IPS DF 6.9 (cell line): ENCODE measurements at regions not wholly inside any gene's neighbourhood (a gene's known extent, or its start where the extent isn't known, plus 50 kb on each side); places are given as distances from the start of the nearest gene placed in this dataset.

Experiments
- DNase-seq: peaks from one replicate; pipeline ENCODE4 v3.0.0-alpha.2; 2013; ENCODE audit warnings: low read depth, low spot score
- H3K27ac ChIP-seq: one replicate; pipeline ENCODE4 v1.5.1; 2013; ENCODE audit warnings: low read length, control low read depth
- H3K27me3 ChIP-seq: 2 replicates; pipeline ENCODE4 v1.6.1; 2013; ENCODE audit warnings: mild to moderate bottlenecking, low read length; ENCODE audit not compliant: control insufficient read depth, insufficient read depth
- H3K36me3 ChIP-seq: 2 replicates; pipeline ENCODE4 v1.6.1; 2013; ENCODE audit warnings: low read length; ENCODE audit not compliant: control insufficient read depth, insufficient read depth
- H3K4me1 ChIP-seq: 2 replicates; pipeline ENCODE4 v1.6.1; 2013; ENCODE audit warnings: low read length; ENCODE audit not compliant: control insufficient read depth, insufficient read depth
- H3K4me3 ChIP-seq: 2 replicates; pipeline ENCODE4 v1.5.1; 2013; ENCODE audit warnings: mild to moderate bottlenecking, low read length
- H3K9me3 ChIP-seq: 2 replicates; pipeline ENCODE4 v1.6.1; 2013; ENCODE audit warnings: low read length, inconsistent platforms; ENCODE audit not compliant: control insufficient read depth, insufficient read depth
- WGBS: extraction: QIAGEN DNeasy Blood & Tissue Kit; methylation state at CpG from one replicate; pipeline ENCODE4 v1.1.7; 2013; ENCODE audit warnings: mixed read lengths, missing lambda C conversion rate; ENCODE audit not compliant: insufficient read length, insufficient coverage; 5-methylcytosine and 5-hydroxymethylcytosine counted together

DNA sequence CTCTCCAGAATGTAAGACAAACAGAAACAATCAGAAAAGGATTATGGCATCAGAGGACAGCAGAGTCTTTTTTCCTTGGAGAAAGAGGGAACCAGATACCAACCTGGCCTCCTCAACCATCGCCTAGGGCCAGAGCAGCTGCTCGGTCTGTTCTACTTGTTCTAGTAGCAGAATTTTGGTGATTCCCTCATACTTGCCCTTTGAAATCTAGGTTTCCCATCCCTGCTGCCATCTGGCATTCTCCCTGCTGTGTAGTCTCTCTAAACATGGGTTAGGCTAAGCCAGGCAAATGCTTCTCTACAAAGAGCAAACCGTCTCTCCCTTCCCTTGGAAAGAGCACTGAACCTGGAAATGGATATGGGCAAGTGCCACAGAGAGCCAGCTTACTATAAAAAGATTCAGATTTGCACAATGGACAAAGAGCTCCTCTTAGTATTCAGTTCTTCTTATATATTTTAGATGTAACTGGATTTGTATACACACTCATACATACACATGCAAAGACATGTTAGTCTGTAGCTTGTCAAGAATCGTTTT is 208.6 kb upstream of the ST6GAL2 start:
- H3K4me1 ChIP-seq, result no peaks in the 10 kb centered on the region
- H3K4me3 ChIP-seq, result no peak overlapping the region
- no CpG with 5 or more reads among the region's 4 CpGs for WGBS
- H3K27ac ChIP-seq, result no peak overlapping the region
- no peak for DNase-seq
- no peaks in the 10 kb centered on the region for H3K36me3 ChIP-seq
- H3K9me3 ChIP-seq, result no peaks in the 10 kb centered on the region
- no peaks in the 10 kb centered on the region for H3K27me3 ChIP-seq

DNA sequence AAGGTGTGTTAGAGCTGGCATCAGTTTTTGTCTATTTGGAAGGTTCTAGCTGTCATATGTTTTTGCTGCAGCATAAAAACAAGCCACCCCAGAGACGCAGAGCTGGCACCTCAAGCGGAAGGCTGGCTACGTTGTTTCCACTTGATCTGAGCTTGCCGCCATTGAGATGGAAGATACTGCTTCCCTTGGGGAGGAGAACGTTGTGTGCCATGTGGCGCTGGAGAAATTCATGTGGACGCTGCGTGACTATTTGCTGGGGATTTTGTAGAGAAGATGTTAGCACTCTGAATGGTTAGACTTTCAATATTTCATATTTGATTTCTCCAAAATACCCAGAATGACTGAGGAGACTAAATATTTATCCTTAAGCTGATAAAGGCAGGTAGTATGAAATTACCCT is 216.2 kb upstream of the ST6GAL2 start:
- no peak overlapping the region for H3K4me3 ChIP-seq
- no peaks in the 10 kb centered on the region for H3K4me1 ChIP-seq
- no peaks in the 10 kb centered on the region for H3K9me3 ChIP-seq
- no CpG with 5 or more reads among the region's 8 CpGs for WGBS
- no peaks in the 10 kb centered on the region for H3K27me3 ChIP-seq
- no peak for DNase-seq
- H3K27ac ChIP-seq, result no peak overlapping the region
- no peaks in the 10 kb centered on the region for H3K36me3 ChIP-seq

DNA sequence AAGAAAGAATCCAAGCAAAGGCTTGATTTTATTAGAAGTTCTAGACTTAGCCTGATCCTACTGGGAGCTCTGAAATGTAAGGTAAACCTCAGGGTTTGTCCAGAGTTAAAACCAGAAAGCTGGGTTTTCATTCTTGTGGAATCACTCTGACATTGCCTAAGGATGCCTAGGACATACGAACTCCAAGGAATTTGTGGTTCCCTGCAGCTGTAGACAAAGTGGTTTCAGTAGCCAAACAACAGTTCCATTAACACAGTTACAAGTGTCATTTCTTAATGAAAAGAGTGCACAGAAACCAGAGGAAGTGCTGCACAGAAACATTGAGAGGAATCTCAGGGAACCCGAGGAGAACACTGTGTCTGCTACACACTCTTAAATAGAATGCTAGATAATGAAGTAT is 221.4 kb upstream of the ST6GAL2 start:
- Histone ChIP-seq H3K4me3 (no peak overlapping the region), H3K27me3 (no peaks in the 10 kb centered on the region), H3K36me3 (no peaks in the 10 kb centered on the region), H3K27ac (no peak overlapping the region), H3K9me3 (no peaks in the 10 kb centered on the region), H3K4me1 (no peaks in the 10 kb centered on the region)
- DNase-seq, result no peak
- no CpG with 5 or more reads among the region's 2 CpGs for WGBS

DNA sequence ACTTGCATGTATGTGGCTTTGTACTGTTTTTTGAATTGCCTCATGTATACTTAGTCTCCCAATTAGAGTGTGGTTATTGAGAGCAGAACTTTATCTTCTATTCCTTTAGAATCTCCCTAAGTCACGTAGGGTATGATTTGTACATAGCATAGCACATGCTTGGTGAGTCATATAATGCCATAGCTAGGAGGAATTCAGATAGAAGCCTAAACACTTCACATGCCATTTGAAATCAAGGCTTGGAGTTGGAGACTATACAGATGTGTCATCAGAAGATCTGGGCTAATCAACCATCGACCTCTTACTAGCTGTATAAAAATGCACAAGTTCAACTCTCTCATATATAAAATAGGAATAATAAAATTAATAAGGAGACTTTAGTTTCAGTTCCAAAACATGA is 222.6 kb upstream of the ST6GAL2 start:
- no peaks in the 10 kb centered on the region for H3K4me1 ChIP-seq
- WGBS, result no CpG with 5 or more reads among the region's 2 CpGs

DNA sequence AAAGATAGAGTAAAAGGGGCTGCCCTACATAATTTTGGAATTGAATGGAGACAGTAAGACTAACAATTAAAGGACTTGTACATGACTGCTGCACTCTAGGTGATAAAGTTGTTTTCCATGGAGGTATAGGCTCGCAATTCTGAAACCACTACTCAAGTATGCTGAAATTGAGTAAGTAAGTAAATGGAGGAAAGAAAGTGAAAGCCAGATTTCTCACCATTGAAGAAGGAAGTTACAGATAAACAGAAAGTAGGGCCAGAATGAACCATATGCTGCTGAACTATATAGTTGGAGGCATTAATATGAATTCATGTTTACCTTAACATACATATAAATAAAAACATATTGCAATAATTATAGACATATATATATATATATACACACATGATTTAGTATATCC is 225.7 kb upstream of the ST6GAL2 start:
- H3K4me1 ChIP-seq, result no peaks in the 10 kb centered on the region
- no peaks in the 10 kb centered on the region for H3K9me3 ChIP-seq
- no peaks in the 10 kb centered on the region for H3K27me3 ChIP-seq
- no CpG with 5 or more reads among the region's 1 CpG for WGBS
- H3K4me3 ChIP-seq, result no peak overlapping the region
- H3K36me3 ChIP-seq, result no peaks in the 10 kb centered on the region
- no peak for DNase-seq
- no peak overlapping the region for H3K27ac ChIP-seq

More for the DNA sequence above, 222.6 kb upstream of the ST6GAL2 start:
- no peaks in the 10 kb centered on the region for H3K36me3 ChIP-seq
- no peak overlapping the region for H3K27ac ChIP-seq
- no peaks in the 10 kb centered on the region for H3K27me3 ChIP-seq
- no peak overlapping the region for H3K4me3 ChIP-seq
- DNase-seq, result no peak
- no peaks in the 10 kb centered on the region for H3K9me3 ChIP-seq

DNA sequence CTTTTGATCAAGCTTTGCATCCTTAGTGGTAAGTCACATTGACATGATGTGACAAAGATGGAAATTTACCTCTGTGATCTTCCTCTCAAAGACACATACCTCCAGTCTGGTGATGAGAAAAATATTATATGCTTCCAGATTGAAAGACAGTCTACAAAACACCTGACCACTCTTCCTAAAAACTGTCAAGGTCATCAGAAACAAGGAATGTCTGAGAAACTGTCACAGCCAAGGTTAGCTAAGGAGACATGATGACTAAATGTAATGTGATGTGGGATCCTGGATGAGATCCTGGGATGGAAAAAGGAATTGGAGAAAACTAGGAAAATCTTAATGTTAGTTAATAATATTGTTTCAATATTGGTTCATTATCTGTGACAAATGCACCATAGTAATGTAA is 226.6 kb upstream of the ST6GAL2 start:
- Histone ChIP-seq H3K4me3 (no peak overlapping the region), H3K4me1 (no peaks in the 10 kb centered on the region), H3K27me3 (no peaks in the 10 kb centered on the region), H3K27ac (no peak overlapping the region), H3K36me3 (no peaks in the 10 kb centered on the region), H3K9me3 (no peaks in the 10 kb centered on the region)
- no peak for DNase-seq

DNA sequence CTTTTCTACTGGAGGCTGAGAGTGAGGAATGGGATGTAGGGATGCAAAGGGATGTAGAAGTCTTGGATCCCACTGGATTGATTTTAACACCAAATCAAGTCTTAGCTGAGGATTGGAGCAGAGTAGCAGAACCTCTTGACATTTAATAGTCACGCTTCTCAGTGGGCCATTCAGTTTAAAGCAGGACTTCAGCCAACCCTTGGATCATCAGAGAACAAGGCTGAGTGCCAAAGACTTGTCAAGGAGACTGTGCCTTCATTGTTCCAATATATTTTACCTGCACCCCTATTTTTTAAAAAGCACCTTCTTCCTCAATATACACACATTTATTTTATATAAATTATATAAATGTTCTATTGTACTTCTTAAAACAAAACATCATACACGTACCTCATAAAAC is 242.4 kb upstream of the ST6GAL2 start:
- H3K27ac ChIP-seq, result no peak overlapping the region
- no peaks in the 10 kb centered on the region for H3K4me1 ChIP-seq
- no peaks in the 10 kb centered on the region for H3K9me3 ChIP-seq
- H3K4me3 ChIP-seq, result no peak overlapping the region
- DNase-seq, result no peak
- 100% methylated on average over 1 of the region's 2 CpGs for WGBS
- H3K27me3 ChIP-seq, result no peaks in the 10 kb centered on the region
- H3K36me3 ChIP-seq, result no peaks in the 10 kb centered on the region

DNA sequence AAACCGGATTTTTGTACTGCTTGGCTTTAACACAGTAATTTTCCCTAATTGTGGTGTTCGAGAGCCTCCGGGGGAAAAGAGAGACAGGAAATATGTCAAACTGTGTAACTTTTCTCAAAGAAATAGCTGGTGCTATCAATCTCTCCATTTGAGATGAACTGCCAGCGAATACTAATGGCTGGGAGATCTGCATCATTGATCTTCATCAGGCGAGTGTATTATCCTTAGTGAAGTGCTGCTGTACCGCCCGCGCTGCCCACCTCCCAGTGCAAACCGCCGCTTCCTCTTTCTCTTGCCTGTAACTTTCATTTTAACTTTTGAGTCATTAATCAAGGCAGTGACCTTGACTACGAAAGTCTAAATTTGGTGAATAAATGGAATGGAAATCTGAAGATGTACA is 246.1 kb upstream of the ST6GAL2 start:
- no peak for DNase-seq
- no peak overlapping the region for H3K4me3 ChIP-seq
- H3K27ac ChIP-seq, result no peak overlapping the region
- no peaks in the 10 kb centered on the region for H3K27me3 ChIP-seq
- no CpG with 5 or more reads among the region's 11 CpGs for WGBS
- H3K36me3 ChIP-seq, result no peaks in the 10 kb centered on the region
- no peaks in the 10 kb centered on the region for H3K9me3 ChIP-seq
- H3K4me1 ChIP-seq, result no peaks in the 10 kb centered on the region

DNA sequence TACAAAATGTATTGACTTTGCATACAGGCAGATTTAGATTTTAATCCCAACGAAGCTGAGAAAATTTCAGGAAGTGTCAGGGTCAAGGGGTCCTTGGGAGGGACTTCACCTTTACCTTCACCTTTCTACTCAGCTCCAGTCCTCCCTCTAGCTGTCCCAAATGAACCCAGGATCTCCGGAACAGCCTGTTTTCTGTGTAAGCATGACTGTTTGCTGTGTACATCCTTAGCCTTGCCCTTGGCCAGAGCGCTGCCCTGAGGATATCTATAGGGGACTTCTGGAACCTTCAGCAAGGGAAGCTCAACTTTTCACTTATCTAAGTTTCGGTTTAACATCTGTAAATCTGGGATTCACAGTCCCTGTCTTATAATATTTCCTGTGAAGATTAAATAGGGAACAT is 246.8 kb upstream of the ST6GAL2 start:
- no peak for DNase-seq
- WGBS, result no CpG with 5 or more reads among the region's 4 CpGs
- H3K27ac ChIP-seq, result no peak overlapping the region

DNA sequence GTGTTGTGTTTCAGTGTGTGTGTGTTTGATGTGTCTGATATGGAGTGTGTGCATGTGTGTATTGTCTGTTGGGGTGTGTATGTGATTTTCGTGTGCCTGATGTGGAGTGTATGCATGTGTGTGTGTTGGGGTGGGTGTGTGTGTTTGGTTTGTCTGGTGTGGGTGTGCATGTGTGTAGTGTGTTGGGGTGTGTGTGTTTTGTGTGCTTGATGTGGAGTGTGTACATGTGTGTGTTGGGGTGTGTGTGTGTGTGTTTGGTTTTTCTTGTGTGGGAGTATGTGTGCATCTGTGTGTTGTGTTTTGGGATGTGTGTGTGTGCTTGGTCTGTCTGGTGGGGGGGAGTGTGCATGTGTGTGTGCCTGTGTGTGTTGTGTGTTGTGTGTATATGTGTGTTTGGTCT is 247.4 kb upstream of the ST6GAL2 start:
- WGBS, result 100% methylated on average over 1 of the region's 1 CpG
- Histone ChIP-seq H3K27me3 (no peaks in the 10 kb centered on the region), H3K36me3 (no peaks in the 10 kb centered on the region), H3K27ac (no peak overlapping the region), H3K4me1 (no peaks in the 10 kb centered on the region), H3K4me3 (no peak overlapping the region), H3K9me3 (no peaks in the 10 kb centered on the region)
- no peak for DNase-seq

More for the DNA sequence above, 246.8 kb upstream of the ST6GAL2 start:
- Histone ChIP-seq H3K4me1 (no peaks in the 10 kb centered on the region), H3K9me3 (no peaks in the 10 kb centered on the region), H3K27me3 (no peaks in the 10 kb centered on the region), H3K36me3 (no peaks in the 10 kb centered on the region), H3K4me3 (no peak overlapping the region)

DNA sequence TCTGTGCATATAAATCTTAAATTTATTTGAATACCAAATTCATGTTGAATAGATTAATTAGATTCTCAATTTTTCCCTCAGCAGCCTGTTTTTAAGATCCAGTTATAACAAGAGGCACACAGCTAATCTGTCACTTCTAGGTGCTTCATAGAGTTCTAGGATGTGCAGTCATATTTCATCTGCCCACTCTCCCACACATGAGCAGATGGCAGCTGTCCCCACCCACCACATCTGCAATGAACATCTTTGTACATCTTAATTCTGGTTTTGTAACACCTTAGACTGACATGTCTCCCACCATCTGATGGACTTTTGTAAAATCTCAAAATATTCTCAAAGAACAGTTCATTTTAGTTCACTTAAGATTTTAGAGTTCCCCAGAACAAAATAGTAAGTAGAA is 250.8 kb upstream of the ST6GAL2 start:
- Histone ChIP-seq H3K4me3 (no peak overlapping the region), H3K9me3 (no peaks in the 10 kb centered on the region), H3K27ac (no peak overlapping the region), H3K36me3 (no peaks in the 10 kb centered on the region), H3K4me1 (no peaks in the 10 kb centered on the region), H3K27me3 (no peaks in the 10 kb centered on the region)
- DNase-seq, result no peak
